ENCODE measurements at regions not wholly inside any gene's neighbourhood (a gene's known extent, or its start where the extent isn't known, plus 50 kb on each side); places are given as distances from the start of the nearest gene placed in this dataset.

- TF ChIP-seq, protein P1, sequence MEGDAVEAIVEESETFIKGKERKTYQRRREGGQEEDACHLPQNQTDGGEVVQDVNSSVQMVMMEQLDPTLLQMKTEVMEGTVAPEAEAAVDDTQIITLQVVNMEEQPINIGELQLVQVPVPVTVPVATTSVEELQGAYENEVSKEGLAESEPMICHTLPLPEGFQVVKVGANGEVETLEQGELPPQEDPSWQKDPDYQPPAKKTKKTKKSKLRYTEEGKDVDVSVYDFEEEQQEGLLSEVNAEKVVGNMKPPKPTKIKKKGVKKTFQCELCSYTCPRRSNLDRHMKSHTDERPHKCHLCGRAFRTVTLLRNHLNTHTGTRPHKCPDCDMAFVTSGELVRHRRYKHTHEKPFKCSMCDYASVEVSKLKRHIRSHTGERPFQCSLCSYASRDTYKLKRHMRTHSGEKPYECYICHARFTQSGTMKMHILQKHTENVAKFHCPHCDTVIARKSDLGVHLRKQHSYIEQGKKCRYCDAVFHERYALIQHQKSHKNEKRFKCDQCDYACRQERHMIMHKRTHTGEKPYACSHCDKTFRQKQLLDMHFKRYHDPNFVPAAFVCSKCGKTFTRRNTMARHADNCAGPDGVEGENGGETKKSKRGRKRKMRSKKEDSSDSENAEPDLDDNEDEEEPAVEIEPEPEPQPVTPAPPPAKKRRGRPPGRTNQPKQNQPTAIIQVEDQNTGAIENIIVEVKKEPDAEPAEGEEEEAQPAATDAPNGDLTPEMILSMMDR (IDR thresholded peaks at IDR 0.05) = no peak
- TF ChIP-seq POLR2A (IDR thresholded peaks at IDR 0.05) = no peak
Measured at GRCh38 chr13:20311596-20311995, 79.5 kb upstream of the GJB6 start.

Data from lower leg skin (tissue), 3 donors.